ENCODE measurements at regions not wholly inside any gene's neighbourhood (a gene's known extent, or its start where the extent isn't known, plus 50 kb on each side); places are given as distances from the start of the nearest gene placed in this dataset.
A peak's percentile ranks its signal among the peaks of the same experiment; 100 is the strongest.

GRCh38 chr11:21921151-21921550 is 271.7 kb upstream of the ANO5 start:
- DNase-seq (ENCODE audit: low read depth): no peak
- TF ChIP-seq CTCF (conservative IDR thresholded peaks at IDR 0.05; ENCODE audit: control insufficient read depth, insufficient read depth, low read depth, low read length): no peak
- H3K4me3 ChIP-seq (ENCODE audit: control insufficient read depth, low read depth, low read length): no peak overlapping the region

DNA sequence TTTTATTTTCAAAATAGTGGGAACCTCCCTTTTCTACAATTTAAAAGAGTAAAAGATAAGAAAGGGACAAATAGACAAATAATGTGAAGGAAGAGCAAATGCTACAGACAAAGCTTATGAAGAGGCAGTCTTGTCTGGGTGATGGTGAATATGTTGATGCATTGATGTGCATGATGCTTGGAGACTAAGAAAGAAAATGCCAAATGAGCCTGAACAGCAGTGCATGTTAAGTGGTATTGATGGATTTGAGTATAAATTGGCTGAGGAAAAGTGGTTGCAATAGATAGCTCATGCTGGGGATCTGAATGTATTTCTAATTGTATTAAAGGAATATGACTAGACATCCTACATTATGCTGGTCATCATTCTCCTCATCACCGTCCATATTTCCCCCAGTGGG is 268.6 kb upstream of the ANO5 start:
- no peak for TF ChIP-seq CTCF (conservative IDR thresholded peaks at IDR 0.05; ENCODE audit: control insufficient read depth, insufficient read depth, low read depth, low read length)
- DNase-seq (ENCODE audit: low read depth): no peak
- H3K4me3 ChIP-seq (ENCODE audit: control insufficient read depth, low read depth, low read length): no peak overlapping the region

- no peak for TF ChIP-seq CTCF (conservative IDR thresholded peaks at IDR 0.05; ENCODE audit: control insufficient read depth, insufficient read depth, low read depth, low read length)
- no peak overlapping the region for H3K4me3 ChIP-seq (ENCODE audit: control insufficient read depth, low read depth, low read length)
- DNase-seq (ENCODE audit: low read depth): no peak
Observed at GRCh38 chr11:21927628-21928027, 265.3 kb upstream of the ANO5 start.

DNA sequence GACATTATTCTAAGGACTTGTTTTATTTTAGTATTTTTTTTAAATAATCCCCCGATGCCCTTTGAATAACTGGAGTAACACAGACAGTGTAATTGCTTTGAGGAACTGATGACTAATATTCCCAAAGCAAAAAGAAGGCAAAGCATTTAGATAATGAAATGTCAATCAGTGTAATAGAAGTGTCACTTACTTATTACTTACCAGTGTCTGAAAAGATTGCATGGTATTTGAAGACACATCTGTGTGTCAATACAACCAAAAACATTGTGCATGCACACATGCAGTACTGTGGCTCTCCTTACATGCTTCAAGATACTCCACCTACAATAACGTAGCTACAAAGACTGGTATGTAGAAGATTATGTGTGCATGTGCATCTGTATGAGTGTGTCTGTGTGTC is 264.0 kb upstream of the ANO5 start:
- no peak for DNase-seq (ENCODE audit: low read depth)
- H3K4me3 ChIP-seq (ENCODE audit: control insufficient read depth, low read depth, low read length): no peak overlapping the region
- no peak for TF ChIP-seq CTCF (conservative IDR thresholded peaks at IDR 0.05; ENCODE audit: control insufficient read depth, insufficient read depth, low read depth, low read length)

DNA sequence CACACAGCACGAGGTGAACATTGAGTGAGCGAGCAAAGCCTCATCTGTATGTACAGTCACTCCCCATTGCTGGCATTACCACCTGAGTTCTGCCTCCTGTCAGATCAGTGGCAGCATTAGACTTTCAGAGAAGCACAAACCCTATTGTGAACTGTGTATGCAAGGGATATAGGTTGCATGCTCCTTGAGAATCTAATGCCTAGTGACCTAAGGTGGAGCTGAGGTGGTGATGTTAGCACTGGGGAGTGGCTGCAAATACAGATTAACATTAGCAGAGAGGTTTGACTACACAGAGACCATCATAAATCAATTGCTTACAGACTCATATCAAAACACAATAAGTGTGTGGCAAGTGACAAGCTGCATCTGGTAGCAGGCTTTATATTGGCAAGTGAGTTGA is 262.5 kb upstream of the ANO5 start:
- no peak for TF ChIP-seq CTCF (conservative IDR thresholded peaks at IDR 0.05; ENCODE audit: control insufficient read depth, insufficient read depth, low read depth, low read length)
- H3K4me3 ChIP-seq (ENCODE audit: control insufficient read depth, low read depth, low read length): no peak overlapping the region
- DNase-seq (ENCODE audit: low read depth): no peak

DNA sequence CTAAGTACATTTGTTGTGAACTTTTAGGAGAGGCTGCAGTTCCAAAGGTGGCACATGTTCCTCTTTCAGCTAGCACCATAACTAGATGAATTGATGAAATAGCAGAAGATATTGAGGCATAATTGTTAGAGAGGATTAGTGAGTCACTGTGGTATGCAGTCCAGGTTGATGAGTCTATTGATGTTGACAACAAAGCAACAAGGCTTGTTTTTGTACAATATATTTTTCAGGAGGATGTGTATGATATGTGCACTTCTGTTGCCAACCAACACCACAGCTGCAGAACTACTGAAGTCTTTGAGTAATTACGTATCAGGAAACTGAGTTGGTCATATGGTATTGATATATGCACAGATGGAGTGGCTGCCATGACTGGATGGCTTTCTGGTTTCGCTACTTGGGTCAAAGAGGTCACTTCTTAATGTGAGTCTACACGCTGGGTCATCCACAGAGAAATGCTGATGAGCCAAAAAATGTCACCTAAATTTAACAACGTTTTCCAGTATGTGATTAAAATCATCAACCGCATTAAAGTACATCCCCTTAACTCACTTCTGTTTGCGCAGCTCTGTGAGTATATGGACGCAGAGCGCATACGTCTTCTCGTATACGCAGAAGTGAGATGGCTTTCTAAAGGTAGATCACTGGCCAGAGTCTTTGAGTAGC is 261.3 kb upstream of the ANO5 start:
- DNase-seq (ENCODE audit: low read depth): no peak
- H3K4me3 ChIP-seq (ENCODE audit: control insufficient read depth, low read depth, low read length): no peak overlapping the region
- TF ChIP-seq CTCF (conservative IDR thresholded peaks at IDR 0.05; ENCODE audit: control insufficient read depth, insufficient read depth, low read depth, low read length): no peak

- peak; percentile 29 for TF ChIP-seq CTCF (conservative IDR thresholded peaks at IDR 0.05; ENCODE audit: control insufficient read depth, insufficient read depth, low read depth, low read length)
- H3K4me3 ChIP-seq (ENCODE audit: control insufficient read depth, low read depth, low read length): no peak overlapping the region
- no peak for DNase-seq (ENCODE audit: low read depth)
Observed at GRCh38 chr11:21933095-21933494, 259.8 kb upstream of the ANO5 start.
